HG02938 (cell line): ENCODE measurements at regions not wholly inside any gene's neighbourhood (a gene's known extent, or its start where the extent isn't known, plus 50 kb on each side); places are given as distances from the start of the nearest gene placed in this dataset.
"Not testable (repeated sequence)": the region's sequence is repeated elsewhere in the genome, so short reads cannot be mapped to it uniquely, and the experiment has no call there.

Source experiments
- ATAC-seq: cut with Tn5 transposase; IDR thresholded peaks from one replicate; pipeline ENCODE4 v1.9.1; 2021; ENCODE audit warnings: mild to moderate bottlenecking, moderate library complexity; ENCODE audit not compliant: unreplicated experiment

GRCh38 chrX:110965409-110966090 is 130.4 kb upstream of the PAK3 start:
- no peak for ATAC-seq

- ATAC-seq = no peak
These were observed 131.2 kb upstream of the PAK3 start for GRCh38 chrX:110964786-110965185.

- ATAC-seq = no peak
These were observed 133.5 kb upstream of the PAK3 start for GRCh38 chrX:110962451-110962850.

- ATAC-seq = no peak
These were observed 140.3 kb upstream of the PAK3 start for GRCh38 chrX:110955706-110956105.

GRCh38 chrX:110954428-110955100 is 141.4 kb upstream of the PAK3 start:
- ATAC-seq = no peak

- no peak for ATAC-seq
These were observed 144.3 kb upstream of the PAK3 start for GRCh38 chrX:110951472-110952269.

GRCh38 chrX:110944751-110945675 is 149.4 kb upstream of the CHRDL1 start:
- no peak for ATAC-seq

- no peak for ATAC-seq
These were observed 148.7 kb upstream of the CHRDL1 start for GRCh38 chrX:110944311-110944750.

GRCh38 chrX:110941906-110942305 is 146.3 kb upstream of the CHRDL1 start:
- no peak for ATAC-seq

GRCh38 chrX:110938977-110939732 is 143.5 kb upstream of the CHRDL1 start:
- ATAC-seq = no peak

- no peak for ATAC-seq
These were observed 129.3 kb upstream of the CHRDL1 start for GRCh38 chrX:110924871-110925270.

- ATAC-seq = no peak
These were observed 125.4 kb upstream of the CHRDL1 start for GRCh38 chrX:110920991-110921390.

- ATAC-seq = no peak
These were observed 120.0 kb upstream of the CHRDL1 start for GRCh38 chrX:110915570-110915969.

GRCh38 chrX:110915111-110915510 is 119.5 kb upstream of the CHRDL1 start:
- ATAC-seq = no peak

GRCh38 chrX:110914281-110914680 is 118.7 kb upstream of the CHRDL1 start:
- ATAC-seq = no peak

GRCh38 chrX:110904747-110905146 is 109.1 kb upstream of the CHRDL1 start:
- ATAC-seq = not testable (repeated sequence)

- ATAC-seq = no peak
These were observed 86.4 kb upstream of the CHRDL1 start for GRCh38 chrX:110881971-110882370.

- no peak for ATAC-seq
These were observed 81.7 kb upstream of the CHRDL1 start for GRCh38 chrX:110877326-110877725.

- ATAC-seq = no peak
These were observed 76.2 kb upstream of the CHRDL1 start for GRCh38 chrX:110871839-110872238.

- ATAC-seq = no peak
These were observed 70.8 kb upstream of the CHRDL1 start for GRCh38 chrX:110866421-110866820.
